H1 (cell line): ENCODE measurements at regions not wholly inside any gene's neighbourhood (a gene's known extent, or its start where the extent isn't known, plus 50 kb on each side); places are given as distances from the start of the nearest gene placed in this dataset.

Source experiments
- CTCF ChIP-seq, 3 experiments: IDR thresholded peaks; 1 replicate in 2 of 3; 2 replicates in 1 of 3; pipeline versions ENCODE4 v1.5.1 to v1.6.1; 2011; ENCODE audit warnings: low read length in 3 of 3, mild to moderate bottlenecking in 3 of 3, inconsistent platforms in 2 of 3, low read depth in 1 of 3, moderate library complexity in 1 of 3; ENCODE audit not compliant: insufficient read depth in 1 of 3; ENCODE audit errors: control extremely low read depth in 1 of 3
- FOSL1 ChIP-seq: IDR thresholded peaks from 2 replicates; pipeline ENCODE4 v1.6.1; 2011; ENCODE audit warnings: mild to moderate bottlenecking, low read depth, low read length, moderate library complexity; ENCODE audit not compliant: insufficient read depth
- GABPA ChIP-seq: IDR thresholded peaks from 2 replicates; pipeline ENCODE4 v1.6.1; 2011; ENCODE audit warnings: mild to moderate bottlenecking, low read length, moderate library complexity, borderline replicate concordance; ENCODE audit not compliant: insufficient read depth
- JUN ChIP-seq: IDR thresholded peaks from 2 replicates; pipeline ENCODE4 v1.6.1; 2011; ENCODE audit warnings: low read depth, mild to moderate bottlenecking, improper control_type of control experiment, low read length
- POLR2A ChIP-seq, 2 experiments: IDR thresholded peaks; 1 replicate in 1 of 2; 2 replicates in 1 of 2; pipeline ENCODE4 v1.6.1; 2011; ENCODE audit warnings: low read depth in 2 of 2, low read length in 2 of 2, mild to moderate bottlenecking in 2 of 2; ENCODE audit errors: control extremely low read depth in 1 of 2
- POLR2AphosphoS5 ChIP-seq: IDR thresholded peaks from 2 replicates; pipeline ENCODE4 v1.6.1; 2011; ENCODE audit warnings: low read depth, low read length
- RXRA ChIP-seq: IDR thresholded peaks from 2 replicates; pipeline ENCODE4 v1.6.1; 2011; ENCODE audit warnings: low read depth, mild to moderate bottlenecking, low read length, moderate library complexity; ENCODE audit not compliant: insufficient read depth
- TEAD4 ChIP-seq: IDR thresholded peaks from 2 replicates; pipeline ENCODE4 v1.6.1; 2012; ENCODE audit warnings: low read depth, low read length, inconsistent platforms, mixed read lengths
- TF ChIP-seq, protein P1 (sequence below): IDR thresholded peaks from 2 replicates; pipeline ENCODE4 v1.6.1; 2012; ENCODE audit warnings: inconsistent platforms

DNA sequence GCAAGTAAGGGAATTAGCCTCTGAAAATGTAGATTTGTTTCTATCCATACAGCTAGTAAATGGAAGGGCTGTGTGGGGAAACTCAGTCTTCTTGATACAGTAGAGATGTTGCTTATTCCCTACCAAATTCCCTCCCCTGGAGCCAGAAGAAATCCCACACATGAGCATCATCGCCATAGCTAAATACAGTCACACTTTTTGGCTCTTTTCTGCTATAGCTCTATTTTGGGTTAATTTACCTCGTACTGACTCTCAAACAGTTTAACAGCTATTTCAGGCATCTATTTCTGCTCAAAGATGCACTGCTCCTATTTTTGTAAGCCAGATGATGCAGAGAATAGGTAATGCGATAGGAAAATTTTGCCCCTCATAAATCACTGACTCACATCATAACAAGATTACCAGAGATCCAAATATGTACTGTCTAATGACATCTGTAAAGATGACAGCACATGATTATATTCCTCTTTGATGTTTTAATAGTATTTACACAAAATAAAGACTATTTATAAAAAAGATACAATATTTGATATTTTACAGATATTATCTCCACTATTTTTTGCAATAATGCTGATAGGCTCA lies 58.6 kb downstream of the XCL1 start:
- TF ChIP-seq CTCF (IDR thresholded peaks at IDR 0.05; ENCODE audit: control extremely low read depth in 1 of 3, insufficient read depth in 1 of 3, low read depth in 1 of 3, low read length in 3 of 3) (no peak), TEAD4 (no peak), FOSL1 (no peak), POLR2AphosphoS5 (no peak), POLR2A (IDR thresholded peaks at IDR 0.05; ENCODE audit: control extremely low read depth in 1 of 2, low read depth in 2 of 2, low read length in 2 of 2) (no peak), GABPA (no peak), JUN (no peak), RXRA (no peak)
- TF ChIP-seq, protein P1, sequence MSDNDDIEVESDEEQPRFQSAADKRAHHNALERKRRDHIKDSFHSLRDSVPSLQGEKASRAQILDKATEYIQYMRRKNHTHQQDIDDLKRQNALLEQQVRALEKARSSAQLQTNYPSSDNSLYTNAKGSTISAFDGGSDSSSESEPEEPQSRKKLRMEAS: no peak
